Peyer's patch (tissue), 4 donors: ENCODE measurements at regions not wholly inside any gene's neighbourhood (a gene's known extent, or its start where the extent isn't known, plus 50 kb on each side); places are given as distances from the start of the nearest gene placed in this dataset.

ENCODE experiments used
- DNase-seq, 3 donors: peaks; one replicate each; pipeline ENCODE4 v3.0.0-alpha.2; 2017 to 2019
- H3K27ac ChIP-seq, 4 donors: fragments of 200-600 bp; sonication (generic); one replicate each; pipeline ENCODE4 v1.5.1; 2016 to 2019
- H3K27me3 ChIP-seq, 2 donors: fragments of 200-600 bp; sonication (generic); one replicate each; pipeline ENCODE4 v1.5.1; 2019
- H3K36me3 ChIP-seq, 3 donors: fragments of 200-600 bp; sonication (generic); one replicate each; pipeline ENCODE4 v1.5.1; 2016 to 2019
- H3K4me1 ChIP-seq, 4 donors: fragments of 200-600 bp; sonication (generic); one replicate each; pipeline ENCODE4 v1.5.1; 2016 to 2019
- H3K4me3 ChIP-seq, 4 donors: fragments of 200-600 bp; sonication (generic); 1 replicate in 3 of 4; 2 replicates in 1 of 4; pipeline ENCODE4 v1.5.1; 2016 to 2019; ENCODE audit warnings: mild to moderate bottlenecking in 1 of 4
- H3K9me3 ChIP-seq, 4 donors: fragments of 200-600 bp; sonication (generic); one replicate each; pipeline ENCODE4 v1.5.1; 2016 to 2019; ENCODE audit warnings: mild to moderate bottlenecking in 1 of 4
- CTCF ChIP-seq, 6 experiments: fragments of 450-650 bp in 4 of 6; fragments of 200-600 bp in 2 of 6; sonication (generic) in 1 of 6; IDR thresholded peaks; one replicate each; pipeline ENCODE4 v1.5.1; 2017 to 2019; ENCODE audit warnings: antibody characterized with exemption in 6 of 6, mild to moderate bottlenecking in 3 of 6, moderate library complexity in 1 of 6
- POLR2A ChIP-seq, 2 donors: fragments of 450-650 bp; IDR thresholded peaks; one replicate each; pipeline ENCODE4 v1.5.1; 2017; ENCODE audit warnings: antibody characterized with exemption in 2 of 2, mild to moderate bottlenecking in 2 of 2, moderate library complexity in 2 of 2

DNA sequence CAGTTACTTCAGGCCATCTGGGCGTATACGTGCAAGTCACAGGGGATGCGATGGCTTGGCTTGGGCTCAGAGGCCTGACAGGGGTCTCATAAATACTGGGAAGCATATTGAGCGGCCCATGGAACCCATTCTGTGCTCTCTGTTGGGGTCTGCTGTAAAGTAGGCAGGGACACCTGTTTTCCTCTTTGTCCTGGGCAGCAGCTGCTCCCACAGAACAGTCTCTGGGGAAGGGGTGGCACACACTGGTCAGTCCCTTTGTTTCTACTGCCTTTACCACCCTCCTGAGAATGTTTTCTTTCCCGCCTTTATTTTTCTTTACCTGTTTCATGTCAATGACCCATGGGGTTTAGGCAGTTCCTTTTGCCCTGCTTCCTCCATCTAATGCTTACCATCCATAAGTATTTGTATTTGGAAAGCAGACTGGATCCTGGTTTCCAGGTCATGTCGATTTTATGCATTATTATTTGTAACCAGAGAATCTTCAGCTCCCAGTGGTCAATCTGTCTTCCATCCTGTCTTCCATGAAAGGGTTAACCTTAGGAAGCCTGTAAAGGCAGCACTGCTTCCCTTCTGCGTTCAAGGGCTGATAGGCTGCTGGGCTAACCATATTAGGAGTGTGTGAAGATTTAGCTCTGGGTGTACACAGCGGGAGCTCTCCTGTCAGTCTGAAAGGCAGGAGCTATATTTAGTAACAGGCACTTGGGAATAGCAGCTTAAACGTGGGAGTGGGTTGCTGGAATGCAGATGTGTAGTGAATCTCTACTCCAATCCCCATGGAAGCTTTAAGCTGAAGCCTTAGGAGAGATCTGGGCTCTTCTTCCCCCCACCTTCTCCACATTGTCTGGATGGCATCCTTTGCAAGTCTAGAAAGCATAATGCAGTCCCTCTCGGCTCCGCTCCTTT lies 124.0 kb downstream of the DYRK2 start:
- DNase-seq, result no peak
- Histone ChIP-seq H3K9me3 (no peaks in the 10 kb centered on the region), H3K27me3 (no peaks in the 10 kb centered on the region), H3K4me3 (no peak overlapping the region), H3K4me1 (no peaks in the 10 kb centered on the region), H3K36me3 (no peaks in the 10 kb centered on the region), H3K27ac (peak overlapping the region in 1 of 4 donors; percentile 41)
- TF ChIP-seq POLR2A (IDR thresholded peaks at IDR 0.05) (no peak), CTCF (IDR thresholded peaks at IDR 0.05) (no peak)

GRCh38 chr12:67773896-67774295 lies 125.4 kb downstream of the DYRK2 start:
- H3K27me3 ChIP-seq, result no peaks in the 10 kb centered on the region
- no peak overlapping the region for H3K27ac ChIP-seq
- H3K36me3 ChIP-seq, result no peaks in the 10 kb centered on the region
- no peak overlapping the region for H3K4me3 ChIP-seq
- TF ChIP-seq POLR2A (IDR thresholded peaks at IDR 0.05) (no peak), CTCF (IDR thresholded peaks at IDR 0.05) (no peak)
- no peaks in the 10 kb centered on the region for H3K9me3 ChIP-seq
- H3K4me1 ChIP-seq, result no peaks in the 10 kb centered on the region
- no peak for DNase-seq

DNA sequence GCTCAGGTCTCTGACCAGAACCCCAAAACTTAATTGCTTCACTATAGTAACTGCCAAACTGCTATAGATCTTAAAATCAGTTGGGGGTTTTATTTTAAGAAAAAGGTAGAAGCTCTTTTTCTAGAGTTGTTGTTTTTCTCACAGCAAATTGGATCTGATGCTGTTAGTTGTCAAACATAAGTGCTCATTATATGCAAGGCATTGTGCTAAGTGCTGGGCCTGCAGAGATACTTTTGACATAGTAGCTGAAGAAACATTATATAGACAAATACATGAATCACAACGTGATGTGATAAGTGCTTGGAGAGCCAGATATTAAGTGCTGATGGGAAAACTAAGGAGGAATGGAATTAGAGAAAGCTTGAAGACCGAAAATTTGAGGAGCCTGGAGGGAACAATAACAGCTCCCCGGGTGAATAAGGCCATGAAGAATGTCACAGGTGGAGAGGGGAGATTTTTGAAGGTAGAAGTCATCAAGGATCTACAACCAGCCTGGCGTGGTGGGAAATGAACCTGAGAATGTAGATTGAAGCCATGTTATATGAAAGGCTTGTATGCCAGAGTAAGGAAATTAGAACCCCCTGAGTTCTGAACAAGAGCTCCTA lies 126.5 kb downstream of the DYRK2 start:
- Histone ChIP-seq H3K9me3 (no peaks in the 10 kb centered on the region), H3K36me3 (no peaks in the 10 kb centered on the region), H3K4me3 (no peak overlapping the region), H3K4me1 (no peaks in the 10 kb centered on the region), H3K27me3 (no peaks in the 10 kb centered on the region), H3K27ac (no peak overlapping the region)
- TF ChIP-seq CTCF (IDR thresholded peaks at IDR 0.05) (no peak), POLR2A (IDR thresholded peaks at IDR 0.05) (no peak)
- DNase-seq, result no peak

DNA sequence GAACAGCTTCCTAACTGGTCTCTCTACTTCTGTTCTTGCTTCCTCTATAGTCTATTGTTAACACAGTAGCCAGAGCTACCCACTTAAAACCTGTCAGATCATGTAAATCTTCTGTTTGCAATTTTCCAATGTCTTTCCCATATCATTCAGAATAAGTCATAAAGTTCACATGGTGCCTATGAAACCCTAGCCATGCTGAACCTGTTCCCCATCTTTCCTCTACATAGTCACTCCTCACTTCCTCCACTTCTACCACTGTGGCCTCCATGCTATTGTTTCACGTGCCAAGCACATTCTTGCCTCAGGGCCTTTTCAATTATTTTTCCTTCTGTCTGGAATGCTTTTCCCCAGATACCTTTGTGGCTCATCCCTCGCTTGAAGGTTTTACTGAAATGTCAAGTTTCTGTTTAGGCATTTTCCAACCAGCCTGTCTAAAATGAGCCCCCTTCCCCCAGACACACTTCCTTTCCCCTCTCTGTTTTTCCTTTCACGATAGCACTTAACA lies 132.1 kb downstream of the DYRK2 start:
- no peak for TF ChIP-seq POLR2A (IDR thresholded peaks at IDR 0.05)
- TF ChIP-seq CTCF (IDR thresholded peaks at IDR 0.05), result no peak
- H3K27ac ChIP-seq, result no peak overlapping the region
- H3K36me3 ChIP-seq, result no peaks in the 10 kb centered on the region
- no peak for DNase-seq
- H3K4me1 ChIP-seq, result no peaks in the 10 kb centered on the region
- no peak overlapping the region for H3K4me3 ChIP-seq
- H3K9me3 ChIP-seq, result no peaks in the 10 kb centered on the region
- no peaks in the 10 kb centered on the region for H3K27me3 ChIP-seq

DNA sequence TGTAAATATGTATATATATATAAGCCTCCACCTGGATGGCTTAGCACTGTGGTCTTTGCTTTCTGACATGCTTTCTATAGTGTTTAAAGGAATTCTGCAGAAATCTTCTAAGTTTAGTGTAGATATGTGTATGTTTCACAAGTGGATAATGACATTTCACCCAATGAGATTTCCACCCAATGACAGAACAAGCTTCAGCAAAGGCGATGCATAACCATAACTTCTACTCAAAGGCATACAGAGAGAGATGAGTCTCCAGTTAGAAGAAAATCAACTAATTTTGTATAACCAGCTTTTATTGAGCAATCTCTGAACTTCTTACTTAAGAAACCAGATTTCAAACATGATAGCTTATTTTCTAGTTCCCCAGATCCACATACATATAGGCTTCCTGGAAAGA lies 134.0 kb downstream of the DYRK2 start:
- H3K27ac ChIP-seq, result no peak overlapping the region
- DNase-seq, result no peak
- H3K4me3 ChIP-seq, result no peak overlapping the region
- H3K9me3 ChIP-seq, result no peaks in the 10 kb centered on the region
- no peaks in the 10 kb centered on the region for H3K4me1 ChIP-seq
- TF ChIP-seq CTCF (IDR thresholded peaks at IDR 0.05) (no peak), POLR2A (IDR thresholded peaks at IDR 0.05) (no peak)
- H3K36me3 ChIP-seq, result no peaks in the 10 kb centered on the region
- no peaks in the 10 kb centered on the region for H3K27me3 ChIP-seq
